GM12878 (cell line): ENCODE measurements at regions not wholly inside any gene's neighbourhood (a gene's known extent, or its start where the extent isn't known, plus 50 kb on each side); places are given as distances from the start of the nearest gene placed in this dataset.

Experiments used
- ATF7 ChIP-seq: fragments of 450-650 bp; IDR thresholded peaks from 2 replicates; pipeline ENCODE4 v1.6.1; 2016; ENCODE audit warnings: low read depth, mild to moderate bottlenecking
- BRCA1 ChIP-seq: IDR thresholded peaks from 2 replicates; pipeline ENCODE4 v1.6.1; 2011; ENCODE audit warnings: low read depth, low read length, improper control_type of control experiment
- ELK1 ChIP-seq: IDR thresholded peaks from 2 replicates; pipeline ENCODE4 v1.6.1; 2012; ENCODE audit warnings: low read depth, low read length, improper control_type of control experiment
- EP300 ChIP-seq, 2 experiments: fragments of 150-350 bp in 1 of 2; IDR thresholded peaks; 2 replicates each; pipeline ENCODE4 v1.6.1; 2011 to 2012; ENCODE audit warnings: low read depth in 2 of 2, low read length in 2 of 2, borderline replicate concordance in 1 of 2, improper control_type of control experiment in 1 of 2, inconsistent platforms in 1 of 2; ENCODE audit not compliant: control insufficient read depth in 1 of 2
- KDM1A ChIP-seq: fragments of 200-600 bp; sonication (generic); IDR thresholded peaks from 2 replicates; pipeline ENCODE4 v1.6.1; 2016; ENCODE audit warnings: borderline replicate concordance
- POLR2AphosphoS5 ChIP-seq: IDR thresholded peaks from 2 replicates; pipeline ENCODE4 v1.6.1; 2011; ENCODE audit warnings: mild to moderate bottlenecking, low read length, inconsistent platforms
- RCOR1 ChIP-seq: conservative IDR thresholded peaks from 2 replicates; pipeline ENCODE4 v1.6.1; 2012; ENCODE audit warnings: low read depth, low read length, improper control_type of control experiment
- SMARCA5 ChIP-seq: fragments of 450-650 bp; IDR thresholded peaks from 2 replicates; pipeline ENCODE4 v1.6.1; 2017; ENCODE audit warnings: mild to moderate bottlenecking
- TAF1 ChIP-seq: IDR thresholded peaks from 2 replicates; pipeline ENCODE4 v1.6.1; 2011; ENCODE audit warnings: mild to moderate bottlenecking, low read depth, low read length, borderline replicate concordance
- TCF7 ChIP-seq: IDR thresholded peaks from 2 replicates; pipeline ENCODE4 v1.6.1; 2014; ENCODE audit warnings: antibody characterized with exemption, borderline replicate concordance
- ZBED1 ChIP-seq: IDR thresholded peaks from 2 replicates; pipeline ENCODE4 v1.6.1; 2016; ENCODE audit warnings: borderline replicate concordance
- ZZZ3 ChIP-seq: IDR thresholded peaks from 2 replicates; pipeline ENCODE4 v1.6.1; 2011; ENCODE audit warnings: low read depth; ENCODE audit not compliant: control insufficient read depth, insufficient read length
- TF ChIP-seq, protein P1 (sequence below): IDR thresholded peaks from 2 replicates; pipeline ENCODE4 v1.6.1; 2011; ENCODE audit warnings: mild to moderate bottlenecking, low read depth, low read length, moderate library complexity; ENCODE audit not compliant: insufficient replicate concordance

DNA sequence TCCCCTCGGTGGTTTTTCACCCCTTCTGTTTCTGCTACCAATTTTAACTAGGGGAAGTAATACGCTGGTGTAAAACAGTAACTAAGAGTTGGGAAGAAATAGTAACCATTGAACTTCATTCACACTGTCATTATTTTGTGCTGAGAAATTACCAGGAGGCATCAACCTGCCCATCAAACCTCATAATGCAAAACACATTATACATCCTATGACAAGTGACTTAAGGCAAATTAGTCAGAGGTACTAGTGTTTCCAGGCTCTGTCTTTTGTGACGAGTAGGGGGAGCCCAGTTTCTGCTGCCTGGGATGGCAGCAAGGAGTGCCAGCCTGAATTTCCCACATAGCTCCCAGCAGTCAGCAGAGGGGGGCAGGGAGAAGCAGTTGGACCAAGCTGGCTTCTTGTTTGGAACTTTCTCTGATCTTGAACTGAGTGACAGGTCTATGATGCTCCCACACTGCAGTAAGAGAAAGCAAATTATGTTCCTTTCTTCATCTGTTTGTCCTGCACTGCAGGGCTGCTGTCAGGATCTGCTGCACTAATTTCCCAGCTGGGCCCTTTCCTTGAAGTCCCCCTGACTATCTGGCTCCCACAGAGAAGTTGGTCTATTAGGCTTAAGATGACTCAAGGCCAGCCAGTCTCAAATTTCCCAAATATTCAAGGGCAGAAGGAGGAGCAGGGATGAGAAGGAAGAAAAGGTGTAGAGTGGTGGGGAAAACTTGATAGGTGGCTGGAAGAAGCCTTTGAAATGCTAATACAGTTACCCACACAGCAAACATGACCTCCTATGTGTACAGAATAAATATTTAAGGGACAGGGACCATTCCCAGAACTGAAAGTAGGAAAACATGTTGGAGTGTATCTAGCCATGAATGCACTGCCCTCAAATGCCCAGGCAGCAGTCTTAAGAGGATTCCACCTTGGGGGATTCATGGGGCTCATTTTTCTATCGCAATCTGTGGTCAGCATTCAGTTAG is 322.8 kb downstream of the SEC16B start:
- TF ChIP-seq KDM1A = no peak
- no peak for TF ChIP-seq ATF7
- TF ChIP-seq ZZZ3 = no peak
- no peak for TF ChIP-seq POLR2AphosphoS5
- TF ChIP-seq BRCA1 = no peak
- TF ChIP-seq EP300 (IDR thresholded peaks at IDR 0.05; ENCODE audit: borderline replicate concordance in 1 of 2, control insufficient read depth in 1 of 2, low read depth in 2 of 2, low read length in 2 of 2) = no peak
- TF ChIP-seq, protein P1, sequence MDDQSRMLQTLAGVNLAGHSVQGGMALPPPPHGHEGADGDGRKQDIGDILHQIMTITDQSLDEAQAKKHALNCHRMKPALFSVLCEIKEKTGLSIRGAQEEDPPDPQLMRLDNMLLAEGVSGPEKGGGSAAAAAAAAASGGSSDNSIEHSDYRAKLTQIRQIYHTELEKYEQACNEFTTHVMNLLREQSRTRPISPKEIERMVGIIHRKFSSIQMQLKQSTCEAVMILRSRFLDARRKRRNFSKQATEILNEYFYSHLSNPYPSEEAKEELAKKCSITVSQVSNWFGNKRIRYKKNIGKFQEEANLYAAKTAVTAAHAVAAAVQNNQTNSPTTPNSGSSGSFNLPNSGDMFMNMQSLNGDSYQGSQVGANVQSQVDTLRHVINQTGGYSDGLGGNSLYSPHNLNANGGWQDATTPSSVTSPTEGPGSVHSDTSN = no peak
- no peak for TF ChIP-seq ELK1
- no peak for TF ChIP-seq SMARCA5
- TF ChIP-seq TCF7 = no peak
- no peak for TF ChIP-seq ZBED1
- TF ChIP-seq RCOR1 = no peak
- no peak for TF ChIP-seq TAF1
